GM12865 (cell line): ENCODE measurements at regions not wholly inside any gene's neighbourhood (a gene's known extent, or its start where the extent isn't known, plus 50 kb on each side); places are given as distances from the start of the nearest gene placed in this dataset.

ENCODE experiments used
- DNase-seq: peaks from one replicate; pipeline ENCODE4 v3.0.0; 2010; ENCODE audit warnings: low read depth
- H3K4me3 ChIP-seq: 2 replicates; pipeline ENCODE4 v1.5.1; 2011; ENCODE audit warnings: mild to moderate bottlenecking, low read depth, low read length, control low read depth
- TF ChIP-seq, protein P1 (sequence below): IDR thresholded peaks from 2 replicates; pipeline ENCODE4 v1.5.1; 2011; ENCODE audit warnings: low read length, control low read depth, low read depth, inconsistent platforms; ENCODE audit not compliant: insufficient read depth; ENCODE audit errors: missing control alignments

DNA sequence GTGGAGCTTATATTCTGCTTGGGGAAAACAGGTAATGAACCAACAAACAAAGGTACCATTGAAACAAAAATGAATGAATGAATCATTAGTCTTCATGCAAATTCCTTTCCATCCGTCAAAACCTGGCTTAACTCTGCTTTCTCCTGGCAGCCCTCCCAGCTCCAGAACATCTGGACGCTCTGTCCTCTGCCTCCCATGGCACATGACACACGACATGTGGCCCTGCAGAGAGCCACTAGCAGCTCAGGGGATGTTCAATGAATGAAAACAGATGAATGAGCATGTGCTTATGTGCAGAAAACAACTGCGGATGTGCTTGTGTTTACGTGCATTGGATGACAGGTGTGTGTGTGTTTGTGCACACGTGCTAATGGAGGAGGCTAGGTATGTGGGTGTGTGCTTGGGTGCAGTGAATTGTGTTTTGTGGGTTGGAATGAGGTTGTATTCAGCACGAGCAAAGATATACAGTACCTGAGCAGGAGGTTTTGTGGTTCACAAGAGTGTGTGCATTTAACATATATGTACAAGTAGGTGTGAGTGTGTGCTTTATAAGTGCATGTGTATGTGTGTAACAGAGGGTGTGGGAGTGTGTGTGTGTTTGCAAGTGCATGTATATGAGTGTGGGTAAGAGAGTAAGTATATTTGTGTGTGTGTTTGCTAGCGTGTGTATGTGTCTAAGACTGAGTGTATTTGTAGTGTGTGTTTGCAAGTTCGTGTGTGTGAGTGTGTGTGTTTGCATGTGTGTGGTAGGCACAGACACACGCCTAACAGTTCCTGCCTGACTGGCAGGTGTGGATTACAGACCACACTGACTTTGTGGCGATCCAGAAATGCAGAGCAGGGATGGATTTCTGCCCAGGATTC is 374.1 kb upstream of the SULF2 start:
- no peak for DNase-seq
- TF ChIP-seq, protein P1, sequence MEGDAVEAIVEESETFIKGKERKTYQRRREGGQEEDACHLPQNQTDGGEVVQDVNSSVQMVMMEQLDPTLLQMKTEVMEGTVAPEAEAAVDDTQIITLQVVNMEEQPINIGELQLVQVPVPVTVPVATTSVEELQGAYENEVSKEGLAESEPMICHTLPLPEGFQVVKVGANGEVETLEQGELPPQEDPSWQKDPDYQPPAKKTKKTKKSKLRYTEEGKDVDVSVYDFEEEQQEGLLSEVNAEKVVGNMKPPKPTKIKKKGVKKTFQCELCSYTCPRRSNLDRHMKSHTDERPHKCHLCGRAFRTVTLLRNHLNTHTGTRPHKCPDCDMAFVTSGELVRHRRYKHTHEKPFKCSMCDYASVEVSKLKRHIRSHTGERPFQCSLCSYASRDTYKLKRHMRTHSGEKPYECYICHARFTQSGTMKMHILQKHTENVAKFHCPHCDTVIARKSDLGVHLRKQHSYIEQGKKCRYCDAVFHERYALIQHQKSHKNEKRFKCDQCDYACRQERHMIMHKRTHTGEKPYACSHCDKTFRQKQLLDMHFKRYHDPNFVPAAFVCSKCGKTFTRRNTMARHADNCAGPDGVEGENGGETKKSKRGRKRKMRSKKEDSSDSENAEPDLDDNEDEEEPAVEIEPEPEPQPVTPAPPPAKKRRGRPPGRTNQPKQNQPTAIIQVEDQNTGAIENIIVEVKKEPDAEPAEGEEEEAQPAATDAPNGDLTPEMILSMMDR = no peak
- no peak overlapping the region for H3K4me3 ChIP-seq

GRCh38 chr20:48158014-48158413 is 372.7 kb upstream of the SULF2 start:
- no peak for DNase-seq
- H3K4me3 ChIP-seq = no peak overlapping the region
- TF ChIP-seq, protein P1 = no peak

DNA sequence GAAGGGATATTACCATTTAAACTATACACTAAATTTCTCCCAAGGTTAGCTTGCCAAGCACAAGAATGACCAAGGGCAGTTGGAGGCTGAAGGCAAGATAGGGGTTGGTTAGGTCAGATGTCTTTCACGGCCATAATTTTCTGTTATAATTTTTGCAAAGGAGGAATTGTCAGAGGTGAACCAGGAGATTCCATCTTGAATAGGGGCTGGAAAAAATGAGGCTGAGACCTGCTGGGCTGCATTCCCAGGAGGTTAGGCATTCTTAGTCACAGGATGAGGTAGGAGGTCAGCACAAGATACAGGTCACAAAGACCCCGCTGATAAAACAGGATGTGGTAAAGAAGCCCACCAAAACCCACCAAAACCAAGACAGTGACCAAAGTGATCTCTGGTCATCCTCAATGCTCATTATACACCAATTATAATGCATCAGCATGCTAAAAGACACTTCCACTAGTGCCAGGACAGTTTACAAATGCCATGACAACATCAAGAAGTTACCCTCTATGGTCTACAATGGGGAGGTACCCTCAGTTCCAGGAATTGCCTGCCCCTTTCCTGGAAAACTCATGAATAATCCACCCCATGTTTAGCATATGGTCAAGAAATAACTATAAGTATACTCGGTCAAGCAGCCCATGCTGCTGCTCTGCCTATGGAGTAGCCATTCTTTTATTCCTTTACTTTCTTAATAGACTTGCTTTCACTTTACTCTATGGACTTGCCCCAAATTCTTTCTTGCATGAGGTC is 371.8 kb upstream of the SULF2 start:
- DNase-seq = no peak
- TF ChIP-seq, protein P1 = no peak
- H3K4me3 ChIP-seq = no peak overlapping the region

- TF ChIP-seq, protein P1 = no peak
- no peak overlapping the region for H3K4me3 ChIP-seq
- DNase-seq = no peak
These were observed 371.2 kb upstream of the SULF2 start for GRCh38 chr20:48156521-48156920.

DNA sequence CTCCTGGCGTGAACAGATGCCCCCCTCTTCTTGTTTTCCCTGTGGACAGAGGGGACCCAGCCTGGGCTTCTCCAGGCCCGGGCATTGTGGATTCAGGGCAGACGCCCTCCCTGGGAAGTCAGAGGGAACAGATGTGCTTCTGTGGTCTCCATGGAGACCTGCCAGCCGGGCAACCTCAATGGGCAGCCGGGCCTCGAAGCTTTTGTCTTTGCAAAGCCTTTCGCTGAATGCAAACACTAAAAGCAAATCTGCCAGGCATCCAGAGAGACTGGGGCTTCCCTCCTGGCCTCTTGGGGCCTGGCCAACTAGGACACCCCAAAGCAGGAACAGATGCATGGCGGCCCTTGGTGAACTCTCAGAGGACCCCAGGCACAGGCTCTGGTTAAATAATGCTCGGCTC is 370.0 kb upstream of the SULF2 start:
- TF ChIP-seq, protein P1 = no peak
- no peak for DNase-seq
- H3K4me3 ChIP-seq = no peak overlapping the region

DNA sequence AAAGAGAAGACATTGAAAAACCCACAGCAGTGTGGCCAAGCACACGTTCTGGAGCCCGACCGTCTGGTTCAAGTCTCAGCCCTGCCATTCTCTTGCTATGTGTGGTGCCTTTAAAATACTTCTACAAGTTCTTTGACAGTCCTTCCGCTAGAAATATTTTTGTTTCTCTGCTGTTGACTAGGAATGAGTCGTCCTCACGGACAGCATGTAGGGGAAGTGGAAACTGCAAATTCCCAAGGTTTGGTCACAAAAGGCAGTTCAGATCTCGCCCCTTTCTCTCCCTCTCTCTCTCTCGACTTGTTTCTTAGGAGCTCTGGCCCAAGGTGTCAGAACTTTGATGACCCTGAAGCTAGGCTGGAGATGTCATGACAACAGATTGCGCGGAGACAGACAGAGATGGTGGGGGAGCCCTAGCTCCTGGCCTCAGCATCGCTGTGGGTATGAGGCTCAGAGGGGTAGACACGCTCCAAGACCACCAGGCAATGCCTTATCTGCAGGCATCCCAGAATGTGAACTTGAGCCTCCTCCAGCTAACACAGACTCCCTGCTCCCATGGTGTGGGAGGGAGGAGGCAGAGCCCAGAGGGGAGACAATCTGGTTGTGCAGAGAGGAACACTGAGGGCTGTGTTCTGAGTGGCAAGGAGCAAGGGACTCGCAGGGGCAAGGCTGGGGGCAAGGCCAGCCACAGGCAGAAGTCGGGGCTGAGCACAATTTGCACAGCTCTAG is 368.9 kb upstream of the SULF2 start:
- DNase-seq = no peak
- TF ChIP-seq, protein P1 = no peak
- H3K4me3 ChIP-seq = no peak overlapping the region
